GM12878 (cell line): ENCODE measurements at regions not wholly inside any gene's neighbourhood (a gene's known extent, or its start where the extent isn't known, plus 50 kb on each side); places are given as distances from the start of the nearest gene placed in this dataset.

Experiments used
- ATAC-seq: fragments of 200-7000 bp; cut with Tn5 transposase; 3 replicates; pipeline ENCODE4 v1.9.1; 2020; ENCODE audit warnings: mild to moderate bottlenecking, moderate library complexity
- BruUV-seq: library from RNA; stranded (reverse); fragments of 400-500 nt; replicated peaks from 2 replicates; lab custom pipeline; 2021; lab: Mats Ljungman, UMichigan
- CTCF ChIA-PET: fragments of 300-600 bp; sonication (Branson Sonifier 250); formaldehyde crosslinking; extraction: SDS; loops from one replicate; lab custom pipeline; 2021; ENCODE audit warnings: inconsistent platforms; lab: Yijun Ruan, JAX
- POLR2A ChIA-PET: fragments of 350-600 bp; formaldehyde crosslinking; extraction: SDS; loops from one replicate; lab custom pipeline; 2021; ENCODE audit warnings: inconsistent platforms; lab: Charles Lee
- RAD21 ChIA-PET: fragments of 300-600 bp; sonication (Branson Sonifier 250); formaldehyde crosslinking; loops from one replicate; lab custom pipeline; 2023; ENCODE audit warnings: antibody characterized with exemption; ENCODE audit not compliant: unreplicated experiment; lab: Charles Lee
- SMC1A ChIA-PET: fragments of 300-600 bp; sonication (Branson Sonifier 250); formaldehyde crosslinking; loops from one replicate; lab custom pipeline; 2023; ENCODE audit not compliant: unreplicated experiment, uncharacterized antibody; lab: Charles Lee
- DNase-seq: peaks from one replicate; pipeline ENCODE4 v3.0.0-alpha.2; 2011; ENCODE audit warnings: low read depth, low spot score
- FAIRE-seq: peaks from 3 replicates; lab custom pipeline; 2011; peaks lifted over from hg19 to GRCh38; lab: Jason Lieb, UNC
- H2AFZ ChIP-seq: 2 replicates; pipeline ENCODE4 v1.6.0; 2011; ENCODE audit warnings: low read depth, low read length, control low read depth; ENCODE audit not compliant: control insufficient read depth
- H3K27ac ChIP-seq: 2 replicates; pipeline ENCODE4 v1.5.1; 2011; ENCODE audit warnings: control low read depth; ENCODE audit not compliant: control insufficient read depth, insufficient read depth
- H3K27me3 ChIP-seq, 2 experiments: replicated peaks in 1 of 2; 2 replicates each; pipeline versions ENCODE4 v1.6.0 to v1.6.1; 2011; ENCODE audit warnings: low read length in 1 of 2; ENCODE audit not compliant: control insufficient read depth in 2 of 2, insufficient read depth in 2 of 2
- H3K36me3 ChIP-seq, 2 experiments: 2 replicates each; pipeline ENCODE4 v1.5.1; 2011; ENCODE audit warnings: low read length in 1 of 2; ENCODE audit not compliant: control insufficient read depth in 2 of 2, insufficient read depth in 2 of 2
- H3K4me1 ChIP-seq: 2 replicates; pipeline ENCODE4 v1.6.1; 2011; ENCODE audit warnings: mild to moderate bottlenecking, low read length, moderate library complexity, mixed read lengths; ENCODE audit not compliant: control insufficient read depth, insufficient read depth
- H3K4me2 ChIP-seq: 2 replicates; pipeline ENCODE4 v1.6.0; 2011; ENCODE audit warnings: control low read depth; ENCODE audit not compliant: control insufficient read depth, insufficient read depth
- H3K4me3 ChIP-seq: fragments of 200-600 bp; sonication (generic); 2 replicates; pipeline ENCODE4 v1.5.1; 2016
- H3K79me2 ChIP-seq: 2 replicates; pipeline ENCODE4 v1.6.0; 2011; ENCODE audit warnings: low read length; ENCODE audit not compliant: control insufficient read depth, insufficient read depth
- H3K9ac ChIP-seq: 2 replicates; pipeline ENCODE4 v1.8.0; 2011; ENCODE audit warnings: low read length, control low read depth, mixed read lengths; ENCODE audit not compliant: control insufficient read depth, insufficient read depth
- H3K9me3 ChIP-seq: replicated peaks from 3 replicates; pipeline ENCODE4 v1.5.1; 2011; ENCODE audit warnings: mild to moderate bottlenecking, low read length; ENCODE audit not compliant: control insufficient read depth, insufficient read depth
- H4K20me1 ChIP-seq: 2 replicates; pipeline ENCODE4 v1.6.0; 2011; ENCODE audit not compliant: control insufficient read depth, insufficient read depth
- ATF7 ChIP-seq: fragments of 450-650 bp; IDR thresholded peaks from 2 replicates; pipeline ENCODE4 v1.6.1; 2016; ENCODE audit warnings: low read depth, mild to moderate bottlenecking
- BCL11A ChIP-seq: IDR thresholded peaks from 2 replicates; pipeline ENCODE4 v1.6.1; 2011; ENCODE audit warnings: low read depth, low read length
- BRCA1 ChIP-seq: IDR thresholded peaks from 2 replicates; pipeline ENCODE4 v1.6.1; 2011; ENCODE audit warnings: low read depth, low read length, improper control_type of control experiment
- CREM ChIP-seq: IDR thresholded peaks from 2 replicates; pipeline ENCODE4 v1.6.1; 2014; ENCODE audit warnings: antibody characterized with exemption, low read depth
- EP300 ChIP-seq, 2 experiments: fragments of 150-350 bp in 1 of 2; IDR thresholded peaks; 2 replicates each; pipeline ENCODE4 v1.6.1; 2011 to 2012; ENCODE audit warnings: low read depth in 2 of 2, low read length in 2 of 2, borderline replicate concordance in 1 of 2, improper control_type of control experiment in 1 of 2, inconsistent platforms in 1 of 2; ENCODE audit not compliant: control insufficient read depth in 1 of 2
- GABPA ChIP-seq: IDR thresholded peaks from 2 replicates; pipeline ENCODE4 v1.6.1; 2014; ENCODE audit warnings: antibody characterized with exemption, low read depth, mild to moderate bottlenecking, inconsistent platforms
- JUND ChIP-seq: IDR thresholded peaks from 2 replicates; pipeline ENCODE4 v1.6.1; 2012; ENCODE audit warnings: low read depth, mild to moderate bottlenecking, low read length, improper control_type of control experiment, moderate library complexity
- KDM1A ChIP-seq: fragments of 200-600 bp; sonication (generic); IDR thresholded peaks from 2 replicates; pipeline ENCODE4 v1.6.1; 2016; ENCODE audit warnings: borderline replicate concordance
- NFXL1 ChIP-seq: fragments of 450-650 bp; IDR thresholded peaks from 2 replicates; pipeline ENCODE4 v1.6.1; 2017; ENCODE audit warnings: antibody characterized with exemption, mild to moderate bottlenecking, borderline replicate concordance
- RAD51 ChIP-seq: fragments of 450-650 bp; IDR thresholded peaks from 2 replicates; pipeline ENCODE4 v1.6.1; 2016; ENCODE audit warnings: moderate library complexity, mild to moderate bottlenecking, inconsistent platforms
- SP1 ChIP-seq: IDR thresholded peaks from one replicate; pipeline ENCODE4 v1.6.1; 2011; ENCODE audit warnings: low read depth, low read length
- SUZ12 ChIP-seq: fragments of 200-600 bp; sonication (generic); IDR thresholded peaks from one replicate; pipeline ENCODE4 v1.6.1; 2018; ENCODE audit warnings: antibody characterized with exemption, mild to moderate bottlenecking; ENCODE audit not compliant: unreplicated experiment
- YY1 ChIP-seq: IDR thresholded peaks from 2 replicates; pipeline ENCODE4 v1.6.1; 2011; ENCODE audit warnings: low read depth, mild to moderate bottlenecking, low read length
- ZBTB11 ChIP-seq: fragments of 450-650 bp; formaldehyde crosslinking; IDR thresholded peaks from 2 replicates; pipeline ENCODE4 v1.5.0; 2022; ENCODE audit warnings: mild to moderate bottlenecking, missing genetic modification characterization
- ZNF217 ChIP-seq: fragments of 450-650 bp; IDR thresholded peaks from 2 replicates; pipeline ENCODE4 v1.6.1; 2017; ENCODE audit warnings: antibody characterized with exemption, mild to moderate bottlenecking
- ZNF384 ChIP-seq: IDR thresholded peaks from 2 replicates; pipeline ENCODE4 v1.6.1; 2012; ENCODE audit warnings: low read depth, mild to moderate bottlenecking, low read length, improper control_type of control experiment, borderline replicate concordance
- WGBS: methylation state at CpG from one replicate; pipeline ENCODE4 v1.1.6; 2016; ENCODE audit warnings: low lambda C conversion rate; ENCODE audit not compliant: insufficient replicate concordance, insufficient coverage; ENCODE audit errors: missing lambda C conversion rate; 5-methylcytosine and 5-hydroxymethylcytosine counted together
- in situ Hi-C: fragments of 300-500 bp; cut with MboI; formaldehyde crosslinking; loops from 9 replicates; pipeline ENCODE4 v1.14.3; 2018; ENCODE audit warnings: mixed read lengths
- intact Hi-C: fragments of 100-400 bp; cut with micrococcal nuclease; formaldehyde crosslinking; loops from one replicate; pipeline ENCODE4 v1.14.2; 2022; ENCODE audit not compliant: unreplicated experiment
- TF ChIP-seq, protein P1 (sequence below): fragments of 450-650 bp; IDR thresholded peaks from 2 replicates; pipeline ENCODE4 v1.6.1; 2017; ENCODE audit warnings: antibody characterized with exemption, mild to moderate bottlenecking, moderate library complexity

DNA sequence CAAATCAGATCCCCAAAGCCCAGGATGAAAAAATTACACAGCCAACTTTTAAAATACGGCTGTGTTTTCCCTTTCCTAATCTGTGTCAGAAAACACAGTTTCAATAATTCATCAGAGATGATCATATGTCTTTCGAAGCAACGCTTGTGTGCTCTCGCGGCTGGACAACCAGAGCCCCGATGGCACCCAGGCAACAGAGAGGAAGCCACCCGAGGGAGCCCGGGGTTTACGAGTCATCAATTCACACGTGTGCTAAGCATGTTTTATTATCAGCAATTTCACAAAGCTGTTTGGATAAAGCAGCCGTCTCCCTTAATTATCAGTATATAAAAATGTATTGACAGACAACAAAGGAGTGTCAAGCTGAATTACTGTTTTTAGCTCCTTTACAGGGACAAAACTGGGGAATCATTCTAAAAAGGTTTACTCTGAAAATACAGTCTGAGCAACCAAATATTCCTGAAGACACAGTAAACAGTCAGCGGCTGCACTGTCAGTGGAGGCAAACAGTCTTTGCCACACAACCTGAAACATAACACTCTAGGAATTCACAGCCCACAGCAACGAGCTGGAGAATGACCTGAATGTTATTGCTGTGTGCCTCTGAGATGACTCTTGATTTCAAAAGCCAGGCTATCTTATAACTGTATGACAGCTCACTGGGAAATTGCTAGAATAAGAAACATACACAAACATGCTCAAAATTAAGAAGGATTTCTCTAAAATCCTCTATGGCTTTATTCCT is 201.0 kb downstream of the SIPA1L2 start:
- H3K9ac ChIP-seq = no peak overlapping the region
- in situ Hi-C loops = no loop called here
- no peaks in the 10 kb centered on the region for H4K20me1 ChIP-seq
- SMC1A ChIA-PET = no interaction called here
- CTCF ChIA-PET = interaction anchor here (0.7 kb wide), 1 partner anchor 1869 kb away, joined by 4 read pairs; no protein-coding TSS in a partner anchor
- no peaks in the 10 kb centered on the region for H3K4me1 ChIP-seq
- ATAC-seq (no peak), DNase-seq (no peak), FAIRE-seq (no peak)
- H3K4me2 ChIP-seq = no peak overlapping the region
- no peaks in the 10 kb centered on the region for H3K79me2 ChIP-seq
- no peak overlapping the region for H2AFZ ChIP-seq
- H3K4me3 ChIP-seq = no peak overlapping the region
- WGBS = 56% methylated on average over 13 of the region's 13 CpGs
- no peaks in the 10 kb centered on the region for H3K9me3 ChIP-seq
- no TSS peak for BruUV-seq
- no peaks in the 10 kb centered on the region for H3K27me3 ChIP-seq
- no peak overlapping the region for H3K27ac ChIP-seq
- RAD21 ChIA-PET = no interaction called here
- POLR2A ChIA-PET = no interaction called here
- no peaks in the 10 kb centered on the region for H3K36me3 ChIP-seq
- intact Hi-C loops = no loop called here
- TF ChIP-seq JUND = no peak
- no peak for TF ChIP-seq CREM
- no peak for TF ChIP-seq ZNF217
- TF ChIP-seq YY1 = no peak
- no peak for TF ChIP-seq RAD51
- no peak for TF ChIP-seq SUZ12
- no peak for TF ChIP-seq NFXL1
- TF ChIP-seq ZNF384 = no peak
- TF ChIP-seq ATF7 = no peak
- no peak for TF ChIP-seq BCL11A
- TF ChIP-seq KDM1A = no peak
- no peak for TF ChIP-seq GABPA
- TF ChIP-seq EP300 (IDR thresholded peaks at IDR 0.05; ENCODE audit: borderline replicate concordance in 1 of 2, control insufficient read depth in 1 of 2, low read depth in 2 of 2, low read length in 2 of 2) = no peak
- TF ChIP-seq BRCA1 = no peak
- no peak for TF ChIP-seq SP1
- TF ChIP-seq, protein P1, sequence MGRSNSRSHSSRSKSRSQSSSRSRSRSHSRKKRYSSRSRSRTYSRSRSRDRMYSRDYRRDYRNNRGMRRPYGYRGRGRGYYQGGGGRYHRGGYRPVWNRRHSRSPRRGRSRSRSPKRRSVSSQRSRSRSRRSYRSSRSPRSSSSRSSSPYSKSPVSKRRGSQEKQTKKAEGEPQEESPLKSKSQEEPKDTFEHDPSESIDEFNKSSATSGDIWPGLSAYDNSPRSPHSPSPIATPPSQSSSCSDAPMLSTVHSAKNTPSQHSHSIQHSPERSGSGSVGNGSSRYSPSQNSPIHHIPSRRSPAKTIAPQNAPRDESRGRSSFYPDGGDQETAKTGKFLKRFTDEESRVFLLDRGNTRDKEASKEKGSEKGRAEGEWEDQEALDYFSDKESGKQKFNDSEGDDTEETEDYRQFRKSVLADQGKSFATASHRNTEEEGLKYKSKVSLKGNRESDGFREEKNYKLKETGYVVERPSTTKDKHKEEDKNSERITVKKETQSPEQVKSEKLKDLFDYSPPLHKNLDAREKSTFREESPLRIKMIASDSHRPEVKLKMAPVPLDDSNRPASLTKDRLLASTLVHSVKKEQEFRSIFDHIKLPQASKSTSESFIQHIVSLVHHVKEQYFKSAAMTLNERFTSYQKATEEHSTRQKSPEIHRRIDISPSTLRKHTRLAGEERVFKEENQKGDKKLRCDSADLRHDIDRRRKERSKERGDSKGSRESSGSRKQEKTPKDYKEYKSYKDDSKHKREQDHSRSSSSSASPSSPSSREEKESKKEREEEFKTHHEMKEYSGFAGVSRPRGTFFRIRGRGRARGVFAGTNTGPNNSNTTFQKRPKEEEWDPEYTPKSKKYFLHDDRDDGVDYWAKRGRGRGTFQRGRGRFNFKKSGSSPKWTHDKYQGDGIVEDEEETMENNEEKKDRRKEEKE = no peak
- TF ChIP-seq ZBTB11 (CRISPR knock-in tag) = no peak
